Esophagus squamous epithelium (tissue), 4 donors: ENCODE measurements at regions not wholly inside any gene's neighbourhood (a gene's known extent, or its start where the extent isn't known, plus 50 kb on each side); places are given as distances from the start of the nearest gene placed in this dataset.

Experiments used
- POLR2A ChIP-seq, 4 donors: fragments of 450-650 bp; IDR thresholded peaks; one replicate each; pipeline ENCODE4 v1.6.1; 2017; ENCODE audit warnings: antibody characterized with exemption in 4 of 4, mild to moderate bottlenecking in 4 of 4, moderate library complexity in 3 of 4
- TF ChIP-seq, protein P1 (sequence below), 6 experiments: fragments of 450-650 bp in 4 of 6; fragments of 200-600 bp in 2 of 6; sonication (generic) in 2 of 6; IDR thresholded peaks; one replicate each; pipeline ENCODE4 v1.5.1; 2016 to 2019; ENCODE audit warnings: antibody characterized with exemption in 6 of 6, mild to moderate bottlenecking in 4 of 6, moderate library complexity in 4 of 6

DNA sequence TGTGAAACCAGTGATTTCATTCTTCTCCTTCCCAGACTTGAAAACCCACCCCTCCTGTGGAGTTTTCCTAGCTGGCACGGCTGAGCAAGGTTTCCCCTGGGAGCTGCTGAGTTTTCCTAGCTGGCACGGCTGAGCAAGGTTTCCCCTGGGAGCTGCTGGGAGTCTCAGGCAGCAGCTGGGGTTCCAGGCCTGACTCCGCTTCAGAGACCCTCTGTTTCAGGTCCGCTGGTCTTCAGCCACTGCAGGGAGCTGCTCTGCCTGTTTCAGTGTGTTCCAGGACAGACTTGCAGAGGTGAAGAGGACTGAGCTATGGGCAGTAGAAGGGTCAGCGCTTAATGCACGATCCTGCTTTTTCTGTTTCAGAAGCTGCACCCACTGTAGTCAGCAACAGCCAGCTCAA, 104.9 kb downstream of the XRCC2 start:
- TF ChIP-seq, protein P1, sequence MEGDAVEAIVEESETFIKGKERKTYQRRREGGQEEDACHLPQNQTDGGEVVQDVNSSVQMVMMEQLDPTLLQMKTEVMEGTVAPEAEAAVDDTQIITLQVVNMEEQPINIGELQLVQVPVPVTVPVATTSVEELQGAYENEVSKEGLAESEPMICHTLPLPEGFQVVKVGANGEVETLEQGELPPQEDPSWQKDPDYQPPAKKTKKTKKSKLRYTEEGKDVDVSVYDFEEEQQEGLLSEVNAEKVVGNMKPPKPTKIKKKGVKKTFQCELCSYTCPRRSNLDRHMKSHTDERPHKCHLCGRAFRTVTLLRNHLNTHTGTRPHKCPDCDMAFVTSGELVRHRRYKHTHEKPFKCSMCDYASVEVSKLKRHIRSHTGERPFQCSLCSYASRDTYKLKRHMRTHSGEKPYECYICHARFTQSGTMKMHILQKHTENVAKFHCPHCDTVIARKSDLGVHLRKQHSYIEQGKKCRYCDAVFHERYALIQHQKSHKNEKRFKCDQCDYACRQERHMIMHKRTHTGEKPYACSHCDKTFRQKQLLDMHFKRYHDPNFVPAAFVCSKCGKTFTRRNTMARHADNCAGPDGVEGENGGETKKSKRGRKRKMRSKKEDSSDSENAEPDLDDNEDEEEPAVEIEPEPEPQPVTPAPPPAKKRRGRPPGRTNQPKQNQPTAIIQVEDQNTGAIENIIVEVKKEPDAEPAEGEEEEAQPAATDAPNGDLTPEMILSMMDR (IDR thresholded peaks at IDR 0.05) = no peak
- no peak for TF ChIP-seq POLR2A (IDR thresholded peaks at IDR 0.05)
